Erythroblast (primary cell): ENCODE measurements at regions not wholly inside any gene's neighbourhood (a gene's known extent, or its start where the extent isn't known, plus 50 kb on each side); places are given as distances from the start of the nearest gene placed in this dataset.

Experiments used
- GATA1 ChIP-seq: IDR thresholded peaks from 2 replicates; pipeline ENCODE4 v1.6.1; 2011; ENCODE audit warnings: low read depth, mild to moderate bottlenecking, control low read depth, low read length, moderate library complexity
- POLR2A ChIP-seq: IDR thresholded peaks from 2 replicates; pipeline ENCODE4 v1.6.1; 2011; ENCODE audit warnings: mild to moderate bottlenecking, low read length

GRCh38 chr2:144944546-144945220 lies 424.8 kb upstream of the ZEB2 start:
- TF ChIP-seq POLR2A (no peak), GATA1 (no peak)
